Natural killer cell (primary cell): ENCODE measurements at regions not wholly inside any gene's neighbourhood (a gene's known extent, or its start where the extent isn't known, plus 50 kb on each side); places are given as distances from the start of the nearest gene placed in this dataset.

ENCODE experiments used
- ATAC-seq, 3 donors: fragments of 150-1000 bp in 2 of 3; fragments of 200-7000 bp in 1 of 3; cut with Tn5 transposase; 1 replicate in 1 of 3; 2 replicates in 2 of 3; pipeline ENCODE4 v1.10.0; 2021; ENCODE audit warnings: mild to moderate bottlenecking in 2 of 3, moderate library complexity in 2 of 3
- DNase-seq, 2 donors: peaks; one replicate each; pipeline versions ENCODE4 v3.0.0 to v3.0.0-alpha.2; 2013 to 2021; ENCODE audit warnings: mixed read lengths in 1 of 2
- H3K27ac ChIP-seq: one replicate; pipeline ENCODE4 v1.5.1; 2013; ENCODE audit warnings: mild to moderate bottlenecking, low read length
- H3K27me3 ChIP-seq: one replicate; pipeline ENCODE4 v1.6.1; 2013; ENCODE audit warnings: low read length; ENCODE audit not compliant: control insufficient read depth, insufficient read depth
- H3K36me3 ChIP-seq: one replicate; pipeline ENCODE4 v1.6.1; 2013; ENCODE audit warnings: low read length; ENCODE audit not compliant: control insufficient read depth, insufficient read depth
- H3K4me1 ChIP-seq: one replicate; pipeline ENCODE4 v1.6.1; 2013; ENCODE audit warnings: low read length; ENCODE audit not compliant: control insufficient read depth, insufficient read depth
- H3K4me3 ChIP-seq: one replicate; pipeline ENCODE4 v1.5.1; 2013; ENCODE audit warnings: low read length
- H3K9me3 ChIP-seq: one replicate; pipeline ENCODE4 v1.6.1; 2013; ENCODE audit warnings: low read length; ENCODE audit not compliant: control insufficient read depth, insufficient read depth
- H3K27ac Mint-ChIP-seq, 2 donors: one replicate each; pipeline ENCODE4 v1.8.0; 2022; ENCODE audit warnings: mild to moderate bottlenecking in 2 of 2, mixed read lengths in 2 of 2, moderate library complexity in 1 of 2
- H3K27me3 Mint-ChIP-seq, 2 donors: one replicate each; pipeline ENCODE4 v1.8.0; 2022; ENCODE audit warnings: low read depth in 2 of 2, mixed read lengths in 2 of 2
- H3K36me3 Mint-ChIP-seq: one replicate; pipeline ENCODE4 v1.8.0; 2022; ENCODE audit warnings: mixed read lengths
- H3K4me1 Mint-ChIP-seq, 2 donors: one replicate each; pipeline ENCODE4 v1.8.0; 2022; ENCODE audit warnings: mixed read lengths in 2 of 2
- H3K4me3 Mint-ChIP-seq: one replicate; pipeline ENCODE4 v1.8.0; 2022; ENCODE audit warnings: mild to moderate bottlenecking, moderate library complexity, mixed read lengths
- H3K9me3 Mint-ChIP-seq, 2 donors: one replicate each; pipeline ENCODE4 v1.8.0; 2022; ENCODE audit warnings: mixed read lengths in 2 of 2
- WGBS: methylation state at CpG from one replicate; pipeline ENCODE4 v1.1.7; 2013; ENCODE audit warnings: missing lambda C conversion rate; ENCODE audit not compliant: insufficient coverage; 5-methylcytosine and 5-hydroxymethylcytosine counted together
- intact Hi-C: fragments of 100-400 bp; cut with micrococcal nuclease; formaldehyde crosslinking; loops from one replicate; pipeline ENCODE4 v1.14.2; 2022
- TF ChIP-seq, protein P1 (sequence below): fragments of 200-600 bp; IDR thresholded peaks from one replicate; pipeline ENCODE4 v1.8.0; 2022; ENCODE audit warnings: antibody characterized with exemption

DNA sequence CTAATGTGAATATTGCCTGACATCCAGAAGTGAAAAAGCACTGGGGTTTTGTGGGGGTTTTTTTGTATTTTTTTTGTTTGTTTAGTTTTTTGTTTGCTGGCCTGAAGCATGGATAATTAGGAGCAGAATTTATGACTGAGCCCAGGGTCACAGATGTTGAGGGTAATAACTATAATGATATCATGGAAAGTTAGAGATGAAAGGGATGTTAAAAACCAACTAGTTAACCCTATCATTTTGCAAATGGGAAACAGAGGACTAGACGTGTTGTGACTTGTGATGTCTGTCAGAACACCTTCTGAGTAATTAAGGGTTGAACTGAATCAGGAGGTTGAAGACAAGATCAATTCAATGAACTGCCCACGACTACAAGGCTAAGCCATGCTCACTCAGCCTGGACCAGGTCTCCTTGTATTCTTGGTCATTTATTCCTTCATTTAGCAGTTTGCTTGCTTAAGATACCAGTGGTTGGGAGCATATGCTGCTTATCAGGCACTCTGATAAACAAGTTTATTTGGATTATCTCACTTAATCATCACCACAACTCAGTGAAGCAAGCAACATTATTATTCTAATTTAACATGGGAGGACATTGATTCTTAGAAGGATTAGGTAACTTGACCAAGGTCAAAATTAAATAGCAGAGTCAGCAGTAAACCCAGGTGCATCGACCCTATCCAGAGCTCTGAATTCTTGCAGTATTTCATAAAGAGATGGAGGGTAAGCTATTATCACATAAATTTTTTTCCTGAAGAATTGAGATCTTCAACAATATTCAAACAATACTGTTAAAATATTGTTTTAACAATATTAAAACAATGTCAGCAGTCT lies 75.7 kb upstream of the PIK3R1 start:
- 87% methylated on average over 3 of the region's 3 CpGs for WGBS
- H3K4me1 ChIP-seq, result no peaks in the 10 kb centered on the region
- ATAC-seq (no peak), DNase-seq (no peak)
- intact Hi-C loops, result no loop called here
- H3K4me1 Mint-ChIP-seq, result no peaks in the 10 kb centered on the region
- no peaks in the 10 kb centered on the region for H3K36me3 Mint-ChIP-seq
- no peaks in the 10 kb centered on the region for H3K27me3 ChIP-seq
- TF ChIP-seq, protein P1, sequence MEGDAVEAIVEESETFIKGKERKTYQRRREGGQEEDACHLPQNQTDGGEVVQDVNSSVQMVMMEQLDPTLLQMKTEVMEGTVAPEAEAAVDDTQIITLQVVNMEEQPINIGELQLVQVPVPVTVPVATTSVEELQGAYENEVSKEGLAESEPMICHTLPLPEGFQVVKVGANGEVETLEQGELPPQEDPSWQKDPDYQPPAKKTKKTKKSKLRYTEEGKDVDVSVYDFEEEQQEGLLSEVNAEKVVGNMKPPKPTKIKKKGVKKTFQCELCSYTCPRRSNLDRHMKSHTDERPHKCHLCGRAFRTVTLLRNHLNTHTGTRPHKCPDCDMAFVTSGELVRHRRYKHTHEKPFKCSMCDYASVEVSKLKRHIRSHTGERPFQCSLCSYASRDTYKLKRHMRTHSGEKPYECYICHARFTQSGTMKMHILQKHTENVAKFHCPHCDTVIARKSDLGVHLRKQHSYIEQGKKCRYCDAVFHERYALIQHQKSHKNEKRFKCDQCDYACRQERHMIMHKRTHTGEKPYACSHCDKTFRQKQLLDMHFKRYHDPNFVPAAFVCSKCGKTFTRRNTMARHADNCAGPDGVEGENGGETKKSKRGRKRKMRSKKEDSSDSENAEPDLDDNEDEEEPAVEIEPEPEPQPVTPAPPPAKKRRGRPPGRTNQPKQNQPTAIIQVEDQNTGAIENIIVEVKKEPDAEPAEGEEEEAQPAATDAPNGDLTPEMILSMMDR, result no peak
- H3K36me3 ChIP-seq, result no peaks in the 10 kb centered on the region
- H3K4me3 Mint-ChIP-seq, result no peak overlapping the region
- H3K9me3 Mint-ChIP-seq, result peaks cover 0 to 2% of the 10 kb centered on the region in 2 donors
- H3K27me3 Mint-ChIP-seq, result peaks cover 10 to 23% of the 10 kb centered on the region in 2 donors
- no peak overlapping the region for H3K27ac ChIP-seq
- no peak overlapping the region for H3K4me3 ChIP-seq
- H3K27ac Mint-ChIP-seq, result no peak overlapping the region
- no peaks in the 10 kb centered on the region for H3K9me3 ChIP-seq

DNA sequence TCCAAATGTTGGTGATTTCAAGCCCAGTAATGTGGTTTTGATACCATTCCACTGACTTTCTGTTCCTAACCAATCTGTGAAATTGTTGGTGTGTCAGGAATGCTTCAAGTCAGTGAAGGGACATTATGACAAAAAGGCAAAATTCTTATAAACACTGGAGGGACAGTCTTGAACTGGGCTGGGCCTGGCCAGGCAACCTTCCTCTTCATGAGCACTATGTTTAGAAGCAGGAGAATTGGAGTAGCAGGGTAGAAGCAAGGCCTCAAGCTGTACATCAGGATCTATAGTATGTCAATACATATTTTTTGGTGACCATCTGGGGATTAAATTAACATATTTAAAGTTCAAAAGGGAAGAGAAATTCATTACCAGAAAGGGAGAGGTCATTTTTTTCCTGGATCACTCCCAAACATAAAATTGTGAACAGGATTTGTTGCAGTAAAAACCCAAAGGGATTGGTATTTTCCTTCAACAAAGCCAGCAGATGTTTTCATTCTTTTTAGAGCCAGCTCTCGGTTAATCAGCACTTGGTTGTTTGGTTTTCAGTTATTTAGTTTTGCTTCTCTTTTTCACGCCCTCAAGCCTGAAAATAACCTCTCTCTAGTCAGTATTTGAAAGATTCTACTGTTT lies 77.9 kb upstream of the PIK3R1 start:
- Histone ChIP-seq H3K9me3 (no peaks in the 10 kb centered on the region), H3K36me3 (no peaks in the 10 kb centered on the region), H3K27ac (no peak overlapping the region), H3K4me1 (no peaks in the 10 kb centered on the region), H3K27me3 (no peaks in the 10 kb centered on the region), H3K4me3 (no peak overlapping the region)
- WGBS, result no CpG with 5 or more reads among the region's 2 CpGs
- Mint-ChIP-seq H3K4me3 (no peak overlapping the region), H3K27ac (no peak overlapping the region), H3K4me1 (no peaks in the 10 kb centered on the region), H3K9me3 (no peaks in the 10 kb centered on the region), H3K27me3 (peaks cover 7 to 18% of the 10 kb centered on the region in 2 donors), H3K36me3 (no peaks in the 10 kb centered on the region)
- ATAC-seq (no peak), DNase-seq (no peak)
- TF ChIP-seq, protein P1, result no peak
- intact Hi-C loops, result no loop called here

DNA sequence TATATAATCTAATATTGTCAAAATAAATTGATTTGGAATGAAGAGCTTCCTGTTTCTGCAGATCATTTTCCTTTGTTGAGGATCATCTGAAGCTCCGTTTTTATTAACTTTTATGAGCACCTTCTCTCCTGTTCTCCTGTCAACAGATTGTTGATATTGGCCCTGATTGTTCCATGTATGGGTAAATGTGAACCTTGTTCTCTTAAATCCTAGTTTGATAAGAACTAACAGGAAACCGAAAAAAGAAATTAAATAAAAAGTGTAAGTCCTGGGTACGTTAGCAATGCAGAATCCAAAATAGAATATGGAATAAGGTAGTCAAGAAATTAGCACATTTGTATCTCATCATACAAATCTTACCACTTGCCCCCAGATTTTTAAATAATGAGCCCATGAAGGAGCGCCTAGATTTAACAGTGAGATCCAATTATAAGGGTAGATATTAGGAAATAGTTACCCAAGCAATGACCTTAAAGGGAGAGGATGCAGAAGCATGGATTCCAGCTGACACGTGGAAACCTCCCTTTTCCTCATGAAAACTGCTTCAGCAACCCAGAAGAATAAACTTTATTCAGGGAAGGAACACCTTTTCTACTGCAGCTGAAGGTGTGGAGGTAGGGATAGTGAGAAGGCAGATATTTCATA lies 80.8 kb upstream of the PIK3R1 start:
- TF ChIP-seq, protein P1, result no peak
- ATAC-seq (no peak), DNase-seq (no peak)
- Histone ChIP-seq H3K4me3 (no peak overlapping the region), H3K4me1 (no peaks in the 10 kb centered on the region), H3K27ac (no peak overlapping the region), H3K27me3 (no peaks in the 10 kb centered on the region), H3K36me3 (no peaks in the 10 kb centered on the region), H3K9me3 (no peaks in the 10 kb centered on the region)
- no peaks in the 10 kb centered on the region for H3K9me3 Mint-ChIP-seq
- H3K36me3 Mint-ChIP-seq, result no peaks in the 10 kb centered on the region
- H3K27ac Mint-ChIP-seq, result no peak overlapping the region
- no CpG with 5 or more reads among the region's 5 CpGs for WGBS
- intact Hi-C loops, result no loop called here
- H3K27me3 Mint-ChIP-seq, result peaks cover 8 to 10% of the 10 kb centered on the region in 2 donors
- no peaks in the 10 kb centered on the region for H3K4me1 Mint-ChIP-seq
- no peak overlapping the region for H3K4me3 Mint-ChIP-seq
